ENCODE measurements at regions not wholly inside any gene's neighbourhood (a gene's known extent, or its start where the extent isn't known, plus 50 kb on each side); places are given as distances from the start of the nearest gene placed in this dataset.

DNA sequence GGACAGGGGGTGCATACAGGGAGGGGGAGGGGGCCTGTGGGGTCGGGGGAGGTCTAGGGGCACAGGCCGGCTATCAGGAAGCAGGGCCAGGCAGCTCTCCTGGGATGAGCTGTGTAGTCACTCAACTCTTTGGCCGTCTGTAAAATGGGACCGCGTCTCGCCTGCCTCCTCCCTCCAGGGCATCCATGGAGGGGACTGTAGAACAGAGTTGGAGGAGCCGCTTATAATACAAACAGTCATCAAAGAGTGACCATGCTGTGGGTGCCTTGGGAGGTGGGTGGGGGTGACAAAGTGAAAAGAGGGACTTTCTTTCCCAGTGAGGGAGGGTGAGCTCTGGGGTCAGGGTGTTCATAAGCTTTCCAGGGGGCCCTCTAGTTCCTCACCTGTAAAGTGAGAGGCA lies 169.6 kb upstream of the HAAO start (continued):
- TF ChIP-seq ZNF622 (IDR thresholded peaks at IDR 0.05), result no peak
- TF ChIP-seq, protein P1, sequence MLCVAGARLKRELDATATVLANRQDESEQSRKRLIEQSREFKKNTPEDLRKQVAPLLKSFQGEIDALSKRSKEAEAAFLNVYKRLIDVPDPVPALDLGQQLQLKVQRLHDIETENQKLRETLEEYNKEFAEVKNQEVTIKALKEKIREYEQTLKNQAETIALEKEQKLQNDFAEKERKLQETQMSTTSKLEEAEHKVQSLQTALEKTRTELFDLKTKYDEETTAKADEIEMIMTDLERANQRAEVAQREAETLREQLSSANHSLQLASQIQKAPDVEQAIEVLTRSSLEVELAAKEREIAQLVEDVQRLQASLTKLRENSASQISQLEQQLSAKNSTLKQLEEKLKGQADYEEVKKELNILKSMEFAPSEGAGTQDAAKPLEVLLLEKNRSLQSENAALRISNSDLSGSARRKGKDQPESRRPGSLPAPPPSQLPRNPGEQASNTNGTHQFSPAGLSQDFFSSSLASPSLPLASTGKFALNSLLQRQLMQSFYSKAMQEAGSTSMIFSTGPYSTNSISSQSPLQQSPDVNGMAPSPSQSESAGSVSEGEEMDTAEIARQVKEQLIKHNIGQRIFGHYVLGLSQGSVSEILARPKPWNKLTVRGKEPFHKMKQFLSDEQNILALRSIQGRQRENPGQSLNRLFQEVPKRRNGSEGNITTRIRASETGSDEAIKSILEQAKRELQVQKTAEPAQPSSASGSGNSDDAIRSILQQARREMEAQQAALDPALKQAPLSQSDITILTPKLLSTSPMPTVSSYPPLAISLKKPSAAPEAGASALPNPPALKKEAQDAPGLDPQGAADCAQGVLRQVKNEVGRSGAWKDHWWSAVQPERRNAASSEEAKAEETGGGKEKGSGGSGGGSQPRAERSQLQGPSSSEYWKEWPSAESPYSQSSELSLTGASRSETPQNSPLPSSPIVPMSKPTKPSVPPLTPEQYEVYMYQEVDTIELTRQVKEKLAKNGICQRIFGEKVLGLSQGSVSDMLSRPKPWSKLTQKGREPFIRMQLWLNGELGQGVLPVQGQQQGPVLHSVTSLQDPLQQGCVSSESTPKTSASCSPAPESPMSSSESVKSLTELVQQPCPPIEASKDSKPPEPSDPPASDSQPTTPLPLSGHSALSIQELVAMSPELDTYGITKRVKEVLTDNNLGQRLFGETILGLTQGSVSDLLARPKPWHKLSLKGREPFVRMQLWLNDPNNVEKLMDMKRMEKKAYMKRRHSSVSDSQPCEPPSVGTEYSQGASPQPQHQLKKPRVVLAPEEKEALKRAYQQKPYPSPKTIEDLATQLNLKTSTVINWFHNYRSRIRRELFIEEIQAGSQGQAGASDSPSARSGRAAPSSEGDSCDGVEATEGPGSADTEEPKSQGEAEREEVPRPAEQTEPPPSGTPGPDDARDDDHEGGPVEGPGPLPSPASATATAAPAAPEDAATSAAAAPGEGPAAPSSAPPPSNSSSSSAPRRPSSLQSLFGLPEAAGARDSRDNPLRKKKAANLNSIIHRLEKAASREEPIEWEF (IDR thresholded peaks at IDR 0.05; ENCODE audit: insufficient replicate concordance, low read depth, low read length), result no peak
- TF ChIP-seq NR2C2 (IDR thresholded peaks at IDR 0.05; ENCODE audit: borderline replicate concordance, control insufficient read depth, insufficient read length, low read depth), result no peak

DNA sequence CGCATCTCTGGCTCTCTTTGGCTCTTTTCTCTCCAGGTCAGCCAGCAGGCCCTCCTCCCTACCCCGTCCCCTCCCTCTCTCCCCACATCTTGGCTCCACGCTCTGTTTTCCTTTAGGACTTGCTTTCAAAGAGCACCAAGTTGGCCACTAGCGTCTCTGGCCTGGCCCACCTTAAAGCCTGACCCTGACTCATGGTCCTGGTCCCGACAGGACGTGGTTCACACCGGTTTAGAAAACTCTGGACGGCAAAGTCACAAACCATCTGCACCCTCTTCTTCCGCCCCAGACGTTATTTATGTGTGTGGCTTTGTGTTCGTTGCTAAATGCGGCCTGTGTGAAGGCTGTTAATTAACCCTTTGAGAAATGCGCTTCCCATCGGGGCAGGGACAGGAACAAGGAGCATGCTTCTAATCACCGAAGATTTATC lies 169.0 kb upstream of the HAAO start:
- Histone ChIP-seq H2AFZ (ENCODE audit: control insufficient read depth, low read depth, low read length) (no peak overlapping the region), H3K4me1 (ENCODE audit: control insufficient read depth, insufficient read depth, low read length) (peaks cover 10% of the 10 kb centered on the region), H3K27ac (ENCODE audit: control insufficient read depth, insufficient read depth) (no peak overlapping the region), H3K79me2 (ENCODE audit: control insufficient read depth, insufficient read depth, low read length) (no peaks in the 10 kb centered on the region), H3K9ac (ENCODE audit: control insufficient read depth, insufficient read depth, low read length) (no peak overlapping the region), H3K36me3 (ENCODE audit: control insufficient read depth in 2 of 2, insufficient read depth in 2 of 2, low read length in 1 of 2) (no peaks in the 10 kb centered on the region), H4K20me1 (ENCODE audit: control insufficient read depth, insufficient read depth) (no peaks in the 10 kb centered on the region), H3K9me3 (replicated peaks; ENCODE audit: control insufficient read depth, insufficient read depth, low read length) (no peaks in the 10 kb centered on the region), H3K27me3 (replicated peaks in 1 of 2; ENCODE audit: control insufficient read depth in 2 of 2, insufficient read depth in 2 of 2, low read length in 1 of 2) (peaks cover 0 to 2% of the 10 kb centered on the region in 2 experiments; a peak in 2 of 4 replicates), H3K4me3 (no peak overlapping the region), H3K4me2 (ENCODE audit: control insufficient read depth, insufficient read depth) (no peak overlapping the region)
- ChIA-PET RAD21 (ENCODE audit: unreplicated experiment) (no interaction called here), SMC1A (ENCODE audit: uncharacterized antibody, unreplicated experiment) (no interaction called here), POLR2A (no interaction called here), CTCF (interaction anchor here (1.6 kb wide), 1 partner anchor 13 kb away, joined by 6 read pairs; no protein-coding TSS in a partner anchor)
- WGBS (ENCODE audit: insufficient coverage, insufficient replicate concordance, low lambda C conversion rate, missing lambda C conversion rate), result 41% methylated on average over 15 of the region's 15 CpGs
- intact Hi-C loops (cut with micrococcal nuclease; ENCODE audit: unreplicated experiment), result no loop called here
- no peak for ATAC-seq
- in situ Hi-C loops (cut with MboI), result no loop called here
- no peak for FAIRE-seq
- BruUV-seq (replicated peaks), result no TSS peak
- DNase-seq (ENCODE audit: low read depth, low spot score), result no peak
- TF ChIP-seq CBX5 (IDR thresholded peaks at IDR 0.05; ENCODE audit: low read depth) (no peak), EED (IDR thresholded peaks at IDR 0.05; ENCODE audit: low read depth) (no peak), ZSCAN29 (IDR thresholded peaks at IDR 0.05) (no peak), CBFB (IDR thresholded peaks at IDR 0.05; ENCODE audit: low read depth) (no peak), DPF2 (IDR thresholded peaks at IDR 0.05) (no peak), STAT3 (IDR thresholded peaks at IDR 0.05; ENCODE audit: low read depth, low read length) (no peak), CHD1 (IDR thresholded peaks at IDR 0.05; ENCODE audit: low read depth, low read length) (no peak), SUZ12 (IDR thresholded peaks at IDR 0.05; ENCODE audit: unreplicated experiment) (no peak), BHLHE40 (IDR thresholded peaks at IDR 0.05; ENCODE audit: borderline replicate concordance in 1 of 2, low read depth in 2 of 2, low read length in 1 of 2) (no peak), ZNF217 (IDR thresholded peaks at IDR 0.05) (no peak), NFYA (IDR thresholded peaks at IDR 0.05; ENCODE audit: borderline replicate concordance, low read depth, low read length) (no peak), ASH2L (IDR thresholded peaks at IDR 0.05; ENCODE audit: borderline replicate concordance, low read depth) (no peak), HDAC2 (IDR thresholded peaks at IDR 0.05) (no peak), TCF3 (IDR thresholded peaks at IDR 0.05; ENCODE audit: borderline replicate concordance, insufficient read depth, low read depth, low read length) (no peak), EGR1 (IDR thresholded peaks at IDR 0.05; ENCODE audit: borderline replicate concordance in 1 of 2, low read depth in 2 of 2, low read length in 2 of 2) (no peak)
- TF ChIP-seq, protein P2, sequence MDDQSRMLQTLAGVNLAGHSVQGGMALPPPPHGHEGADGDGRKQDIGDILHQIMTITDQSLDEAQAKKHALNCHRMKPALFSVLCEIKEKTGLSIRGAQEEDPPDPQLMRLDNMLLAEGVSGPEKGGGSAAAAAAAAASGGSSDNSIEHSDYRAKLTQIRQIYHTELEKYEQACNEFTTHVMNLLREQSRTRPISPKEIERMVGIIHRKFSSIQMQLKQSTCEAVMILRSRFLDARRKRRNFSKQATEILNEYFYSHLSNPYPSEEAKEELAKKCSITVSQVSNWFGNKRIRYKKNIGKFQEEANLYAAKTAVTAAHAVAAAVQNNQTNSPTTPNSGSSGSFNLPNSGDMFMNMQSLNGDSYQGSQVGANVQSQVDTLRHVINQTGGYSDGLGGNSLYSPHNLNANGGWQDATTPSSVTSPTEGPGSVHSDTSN (IDR thresholded peaks at IDR 0.05; ENCODE audit: insufficient replicate concordance, low read depth, low read length), result no peak
